Fibroblast of mammary gland (primary cell): ENCODE measurements at regions not wholly inside any gene's neighbourhood (a gene's known extent, or its start where the extent isn't known, plus 50 kb on each side); places are given as distances from the start of the nearest gene placed in this dataset.

Experiments used
- DNase-seq: peaks from one replicate; pipeline ENCODE4 v3.0.0-alpha.2; 2010; ENCODE audit warnings: low read depth
- H3K4me3 ChIP-seq: 2 replicates; pipeline ENCODE4 v1.5.1; 2011; ENCODE audit warnings: low read depth, mild to moderate bottlenecking, low read length, moderate library complexity; ENCODE audit not compliant: control insufficient read depth
- TF ChIP-seq, protein P1 (sequence below): conservative IDR thresholded peaks from 2 replicates; pipeline ENCODE4 v1.5.1; 2011; ENCODE audit warnings: low read depth, low read length, inconsistent platforms; ENCODE audit not compliant: control insufficient read depth, insufficient read depth

DNA sequence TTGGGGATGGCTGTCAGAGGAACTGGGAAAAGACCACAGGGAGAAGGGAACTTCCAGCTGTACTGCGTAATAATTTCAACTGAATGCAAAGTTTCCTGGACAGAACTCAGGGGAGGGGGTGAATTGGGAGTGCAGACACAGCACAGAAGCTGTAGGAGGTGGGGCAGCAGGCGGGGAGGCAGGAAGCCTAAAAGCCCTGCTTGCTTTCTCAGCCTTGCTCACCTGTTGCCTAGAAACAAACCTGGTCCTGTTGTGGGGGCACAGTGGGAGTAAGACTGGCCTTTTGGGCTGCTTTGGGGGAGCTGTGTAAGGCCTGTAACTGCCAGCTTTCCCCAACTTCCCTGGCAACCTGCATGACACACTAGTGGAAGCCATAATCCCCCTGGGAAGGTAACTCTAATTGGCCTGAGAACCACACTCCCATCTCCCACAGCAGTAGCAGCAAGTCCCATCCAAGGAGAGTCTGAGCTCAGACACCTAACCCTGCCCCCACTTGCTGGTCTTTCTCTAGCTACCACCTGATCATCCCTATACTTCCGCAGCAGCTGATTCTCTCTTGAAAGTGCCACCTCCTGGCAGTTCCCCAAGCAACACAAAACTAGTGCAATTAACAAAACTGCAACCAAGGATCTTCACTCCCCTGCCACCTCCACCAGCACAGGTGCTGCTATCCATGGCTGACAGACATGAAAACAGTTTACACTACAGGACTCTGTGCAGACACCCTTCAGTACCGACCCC, 1239.3 kb downstream of the SORCS1 start:
- DNase-seq = no peak
- no peak overlapping the region for H3K4me3 ChIP-seq

DNA sequence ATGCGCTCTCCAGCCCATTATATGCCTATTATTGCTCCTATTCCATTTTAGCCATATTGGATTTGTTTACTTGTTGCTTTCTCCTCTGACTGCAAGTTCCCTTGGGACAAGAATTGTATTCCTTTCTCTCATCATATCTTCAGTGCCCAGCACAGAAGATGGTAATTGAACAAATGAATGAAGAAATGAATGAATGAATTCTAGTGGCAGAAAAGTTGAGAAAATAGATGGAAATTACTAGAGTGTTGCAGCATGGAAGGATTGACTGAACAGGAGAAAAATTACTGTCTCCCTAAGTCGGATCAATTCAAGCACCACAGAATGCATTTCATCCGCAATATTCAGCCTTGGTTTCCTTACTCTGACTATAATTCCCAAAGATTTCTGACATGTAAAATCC, 1243.2 kb downstream of the SORCS1 start:
- H3K4me3 ChIP-seq = no peak overlapping the region
- TF ChIP-seq, protein P1, sequence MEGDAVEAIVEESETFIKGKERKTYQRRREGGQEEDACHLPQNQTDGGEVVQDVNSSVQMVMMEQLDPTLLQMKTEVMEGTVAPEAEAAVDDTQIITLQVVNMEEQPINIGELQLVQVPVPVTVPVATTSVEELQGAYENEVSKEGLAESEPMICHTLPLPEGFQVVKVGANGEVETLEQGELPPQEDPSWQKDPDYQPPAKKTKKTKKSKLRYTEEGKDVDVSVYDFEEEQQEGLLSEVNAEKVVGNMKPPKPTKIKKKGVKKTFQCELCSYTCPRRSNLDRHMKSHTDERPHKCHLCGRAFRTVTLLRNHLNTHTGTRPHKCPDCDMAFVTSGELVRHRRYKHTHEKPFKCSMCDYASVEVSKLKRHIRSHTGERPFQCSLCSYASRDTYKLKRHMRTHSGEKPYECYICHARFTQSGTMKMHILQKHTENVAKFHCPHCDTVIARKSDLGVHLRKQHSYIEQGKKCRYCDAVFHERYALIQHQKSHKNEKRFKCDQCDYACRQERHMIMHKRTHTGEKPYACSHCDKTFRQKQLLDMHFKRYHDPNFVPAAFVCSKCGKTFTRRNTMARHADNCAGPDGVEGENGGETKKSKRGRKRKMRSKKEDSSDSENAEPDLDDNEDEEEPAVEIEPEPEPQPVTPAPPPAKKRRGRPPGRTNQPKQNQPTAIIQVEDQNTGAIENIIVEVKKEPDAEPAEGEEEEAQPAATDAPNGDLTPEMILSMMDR = no peak
- no peak for DNase-seq

More for the DNA sequence above, 1239.3 kb downstream of the SORCS1 start:
- TF ChIP-seq, protein P1 = no peak

DNA sequence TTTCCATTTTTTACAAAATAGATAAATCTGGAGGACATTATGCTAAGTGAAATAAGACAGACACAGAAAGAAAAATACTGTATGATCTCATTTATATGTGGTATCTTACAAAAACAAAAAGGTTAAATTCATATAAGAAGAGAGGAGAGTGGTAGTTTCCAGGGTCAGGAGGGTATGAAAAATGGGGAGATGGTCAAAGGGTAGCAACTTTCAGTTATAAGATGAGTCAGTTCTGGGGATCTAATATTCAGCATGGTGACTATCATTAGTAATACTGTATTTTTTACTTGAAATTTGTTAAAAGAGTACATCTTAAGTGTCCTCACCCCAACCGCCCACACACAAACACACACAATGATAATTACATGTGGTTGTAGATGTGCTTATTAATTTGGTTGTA, 1250.1 kb downstream of the SORCS1 start:
- no peak overlapping the region for H3K4me3 ChIP-seq
- no peak for DNase-seq
- TF ChIP-seq, protein P1 = no peak

DNA sequence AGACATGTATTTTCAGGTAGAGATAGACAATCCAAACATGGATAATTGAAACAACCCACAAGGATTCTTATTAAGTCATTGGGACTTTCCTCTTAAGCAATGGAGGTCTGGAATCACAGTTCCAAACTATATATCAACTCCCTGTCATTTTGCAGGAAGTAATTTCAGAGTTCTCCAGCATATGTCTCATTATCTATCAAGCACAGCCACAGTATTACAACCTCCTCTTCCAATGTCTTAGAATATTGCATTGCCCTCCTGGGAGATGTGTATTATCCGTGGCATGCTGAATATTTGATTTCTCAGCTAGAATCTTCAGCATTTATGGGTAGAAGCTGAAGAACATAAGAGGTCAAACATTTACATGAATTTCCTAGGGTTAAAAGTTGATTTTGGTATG, 1255.8 kb downstream of the SORCS1 start:
- TF ChIP-seq, protein P1 = no peak
- H3K4me3 ChIP-seq = no peak overlapping the region
- DNase-seq = no peak

DNA sequence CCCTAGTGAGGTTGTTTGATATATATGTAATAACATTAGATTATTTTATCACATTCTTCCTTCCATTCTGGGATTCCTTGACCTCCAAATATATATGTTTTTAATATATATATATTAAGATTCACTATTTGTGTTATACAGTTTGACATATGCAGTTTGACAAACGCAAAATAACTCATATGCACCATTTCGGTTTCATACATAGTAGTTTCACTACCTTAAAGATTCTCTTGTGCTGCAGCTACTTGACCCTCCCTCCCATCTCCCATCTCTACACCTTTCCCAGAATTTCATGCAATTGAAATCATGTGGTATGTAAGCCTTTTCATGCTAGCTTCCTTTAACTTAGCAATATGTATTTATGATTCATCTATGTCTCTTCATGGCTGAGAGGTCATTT, 1244.4 kb downstream of the SORCS3 start:
- TF ChIP-seq, protein P1 = no peak
- no peak for DNase-seq
- no peak overlapping the region for H3K4me3 ChIP-seq

DNA sequence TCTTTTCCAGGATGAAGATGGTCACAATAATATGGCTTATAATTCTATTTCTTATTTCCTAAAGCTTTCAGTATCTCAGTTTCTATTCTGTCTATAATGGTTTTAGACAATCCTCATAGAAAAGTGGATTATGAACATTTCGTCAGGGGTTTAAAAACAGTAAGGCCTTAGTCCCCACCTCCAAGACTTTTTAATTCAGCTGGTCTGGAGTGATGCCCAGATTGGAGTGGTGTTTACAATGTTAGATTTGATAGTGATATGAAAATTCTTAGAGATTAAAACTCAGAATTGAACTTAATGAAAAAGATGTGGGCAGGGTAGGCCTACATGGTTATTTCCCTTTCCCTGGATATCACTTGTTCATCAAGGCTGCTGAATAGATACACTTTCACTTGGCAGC, 1238.3 kb downstream of the SORCS3 start:
- TF ChIP-seq, protein P1 = no peak
- no peak for DNase-seq
- no peak overlapping the region for H3K4me3 ChIP-seq
